Cardiac muscle cell (in vitro differentiated cells and primary cell): ENCODE measurements at regions not wholly inside any gene's neighbourhood (a gene's known extent, or its start where the extent isn't known, plus 50 kb on each side); places are given as distances from the start of the nearest gene placed in this dataset.

Experiments used
- DNase-seq, 2 donors: peaks; one replicate each; pipeline versions ENCODE4 v3.0.0 to v3.0.0-alpha.2; 2010 to 2017; ENCODE audit warnings: low read depth in 1 of 2, low spot score in 1 of 2
- H3K27ac ChIP-seq: fragments of 200-600 bp; sonication (generic); 2 replicates; pipeline ENCODE4 v1.5.1; 2016
- H3K27me3 ChIP-seq: fragments of 200-600 bp; sonication (generic); 2 replicates; pipeline ENCODE4 v1.6.0; 2016; ENCODE audit warnings: control low read depth
- H3K36me3 ChIP-seq: fragments of 200-600 bp; sonication (generic); 2 replicates; pipeline ENCODE4 v1.5.1; 2016; ENCODE audit warnings: control low read depth
- H3K4me1 ChIP-seq: fragments of 200-600 bp; sonication (generic); 2 replicates; pipeline ENCODE4 v1.8.1; 2017; ENCODE audit warnings: low read depth, mild to moderate bottlenecking, mixed run types
- H3K4me3 ChIP-seq: fragments of 200-600 bp; sonication (generic); 2 replicates; pipeline ENCODE4 v1.5.1; 2016; ENCODE audit warnings: mild to moderate bottlenecking
- H3K9me3 ChIP-seq: fragments of 200-600 bp; sonication (generic); 2 replicates; pipeline ENCODE4 v1.5.1; 2017; ENCODE audit warnings: low read depth, mild to moderate bottlenecking, control low read depth
- TF ChIP-seq, protein P1 (sequence below): IDR thresholded peaks from 2 replicates; pipeline ENCODE4 v1.5.1; 2012; ENCODE audit warnings: low read depth, mild to moderate bottlenecking, low read length

DNA sequence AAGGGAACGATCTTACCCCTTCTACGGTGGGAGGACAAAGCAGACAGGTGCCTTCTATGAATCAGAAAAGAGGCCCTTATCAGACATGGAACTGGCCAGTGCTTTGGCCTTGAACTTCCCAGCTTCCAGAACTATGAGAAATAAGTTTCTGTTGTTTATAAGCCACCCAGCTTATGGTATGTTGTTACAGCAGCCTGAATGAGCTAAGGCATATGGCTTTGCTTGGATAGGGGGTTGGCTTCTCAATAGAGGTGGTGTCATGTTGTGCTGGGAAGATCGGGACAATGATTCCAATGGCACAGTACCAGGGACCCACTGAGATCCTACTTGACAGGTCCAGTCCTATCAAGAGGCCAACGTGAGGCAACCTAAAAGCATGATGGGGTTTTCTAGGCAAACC is 183.4 kb upstream of the BMPER start:
- H3K4me3 ChIP-seq, result no peak overlapping the region
- no peak for DNase-seq
- no peaks in the 10 kb centered on the region for H3K9me3 ChIP-seq
- no peaks in the 10 kb centered on the region for H3K27me3 ChIP-seq
- TF ChIP-seq, protein P1, sequence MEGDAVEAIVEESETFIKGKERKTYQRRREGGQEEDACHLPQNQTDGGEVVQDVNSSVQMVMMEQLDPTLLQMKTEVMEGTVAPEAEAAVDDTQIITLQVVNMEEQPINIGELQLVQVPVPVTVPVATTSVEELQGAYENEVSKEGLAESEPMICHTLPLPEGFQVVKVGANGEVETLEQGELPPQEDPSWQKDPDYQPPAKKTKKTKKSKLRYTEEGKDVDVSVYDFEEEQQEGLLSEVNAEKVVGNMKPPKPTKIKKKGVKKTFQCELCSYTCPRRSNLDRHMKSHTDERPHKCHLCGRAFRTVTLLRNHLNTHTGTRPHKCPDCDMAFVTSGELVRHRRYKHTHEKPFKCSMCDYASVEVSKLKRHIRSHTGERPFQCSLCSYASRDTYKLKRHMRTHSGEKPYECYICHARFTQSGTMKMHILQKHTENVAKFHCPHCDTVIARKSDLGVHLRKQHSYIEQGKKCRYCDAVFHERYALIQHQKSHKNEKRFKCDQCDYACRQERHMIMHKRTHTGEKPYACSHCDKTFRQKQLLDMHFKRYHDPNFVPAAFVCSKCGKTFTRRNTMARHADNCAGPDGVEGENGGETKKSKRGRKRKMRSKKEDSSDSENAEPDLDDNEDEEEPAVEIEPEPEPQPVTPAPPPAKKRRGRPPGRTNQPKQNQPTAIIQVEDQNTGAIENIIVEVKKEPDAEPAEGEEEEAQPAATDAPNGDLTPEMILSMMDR, result no peak
- no peaks in the 10 kb centered on the region for H3K36me3 ChIP-seq
- peak overlapping the region; percentile 92 for H3K27ac ChIP-seq
- peaks cover 69% of the 10 kb centered on the region for H3K4me1 ChIP-seq

DNA sequence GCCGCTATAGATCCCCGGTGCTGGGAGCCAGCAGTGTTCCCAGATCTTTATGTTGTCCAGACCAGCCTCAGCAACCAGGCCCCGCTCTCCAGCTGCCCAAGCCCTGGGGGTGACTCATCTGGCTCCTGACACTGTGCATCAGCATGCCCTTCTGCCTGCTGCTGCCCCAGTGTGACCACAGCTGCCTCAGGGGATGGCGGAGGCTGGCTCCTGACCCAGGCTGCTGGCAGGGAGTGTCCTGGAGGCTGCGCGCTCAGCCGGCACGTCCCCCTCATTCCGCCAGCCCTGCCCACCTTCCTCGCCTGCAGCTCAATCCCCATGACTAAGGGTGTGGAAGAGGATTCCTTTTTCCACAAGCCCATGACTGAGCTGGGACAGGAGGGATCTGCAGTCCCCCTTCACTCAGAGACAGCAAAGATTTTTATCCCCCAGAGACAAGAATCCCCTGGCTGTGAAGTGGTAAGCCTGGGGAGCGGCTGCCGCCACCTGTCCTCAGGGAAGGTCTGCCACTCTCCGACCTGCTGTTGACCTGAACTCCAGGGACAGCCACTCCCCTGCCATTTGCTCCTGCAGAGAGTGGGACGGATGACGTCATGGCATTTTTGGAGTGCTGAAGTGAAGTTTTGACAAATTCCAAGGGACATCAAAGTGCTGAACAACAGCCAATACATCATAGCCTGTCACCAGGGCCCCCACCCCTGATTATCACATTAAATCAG is 182.8 kb upstream of the BMPER start:
- Histone ChIP-seq H3K27ac (peak overlapping the region; percentile 92), H3K4me3 (no peak overlapping the region), H3K4me1 (peaks cover 68% of the 10 kb centered on the region), H3K36me3 (no peaks in the 10 kb centered on the region), H3K9me3 (no peaks in the 10 kb centered on the region), H3K27me3 (no peaks in the 10 kb centered on the region)
- TF ChIP-seq, protein P1, result no peak
- peak; percentile 84 to 91 for DNase-seq

DNA sequence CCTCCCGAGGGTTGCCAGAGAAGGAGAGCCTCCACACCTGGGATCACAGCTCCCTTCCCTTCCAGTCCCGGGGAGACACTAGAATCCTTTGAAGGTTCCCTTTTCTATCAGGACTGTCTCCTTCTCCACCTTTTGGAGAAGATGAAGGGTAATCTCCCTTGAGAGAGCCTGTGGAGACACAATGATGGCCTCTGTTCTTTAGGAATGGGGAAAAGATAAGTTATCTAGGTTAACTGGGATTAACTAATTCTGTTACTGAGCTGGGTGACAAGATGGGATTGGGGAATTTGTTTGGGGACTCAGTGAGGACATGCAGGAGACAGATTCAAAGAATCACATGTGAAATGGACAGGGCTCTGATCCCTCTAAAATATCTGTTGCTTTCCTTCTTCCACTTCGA is 181.1 kb upstream of the BMPER start:
- no peak for DNase-seq
- Histone ChIP-seq H3K4me3 (no peak overlapping the region), H3K9me3 (no peaks in the 10 kb centered on the region), H3K27me3 (no peaks in the 10 kb centered on the region), H3K4me1 (peaks cover 77% of the 10 kb centered on the region), H3K36me3 (no peaks in the 10 kb centered on the region), H3K27ac (peak overlapping the region; percentile 92)
- TF ChIP-seq, protein P1, result no peak

DNA sequence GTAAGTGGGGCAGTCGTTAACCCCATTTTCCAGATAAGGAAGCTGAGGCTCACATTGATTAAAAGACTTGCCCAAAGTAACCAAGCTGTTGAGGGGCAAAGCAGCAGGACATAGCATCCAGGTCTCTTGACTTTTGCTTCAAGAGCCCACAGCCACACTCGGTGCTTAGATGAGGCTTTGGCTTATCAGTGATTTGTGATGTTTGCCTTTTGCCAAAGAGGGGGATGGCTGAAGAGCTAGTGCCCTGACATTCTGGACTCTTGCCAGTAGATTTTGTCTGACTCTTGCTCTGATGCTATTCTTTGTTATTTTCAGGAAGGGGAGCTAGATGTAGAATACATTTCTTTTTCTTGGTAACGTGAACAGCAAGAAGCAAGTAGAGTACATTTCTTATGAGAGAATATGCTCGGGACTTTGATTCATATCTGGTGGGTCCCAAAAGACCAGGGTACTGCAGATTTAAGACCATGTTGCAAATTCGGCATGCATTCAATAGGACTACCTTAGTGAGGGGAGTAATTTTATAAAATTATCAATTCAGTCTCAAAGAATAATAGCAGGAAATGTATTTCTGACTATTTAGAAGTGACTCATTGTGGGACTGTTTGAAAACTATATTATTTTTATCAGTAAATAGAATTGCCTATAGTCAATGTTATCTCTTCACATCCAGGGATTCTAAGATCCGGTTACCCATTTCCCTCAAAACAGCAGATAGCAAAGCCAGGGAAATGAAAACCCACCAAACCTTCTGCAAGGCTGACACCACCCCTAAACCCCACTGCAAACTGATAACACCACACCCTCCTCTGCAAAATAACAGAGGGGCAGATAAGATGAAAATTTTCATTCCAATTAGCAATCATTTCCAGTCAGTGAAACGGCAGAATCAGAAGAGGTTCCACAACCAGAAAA is 180.0 kb upstream of the BMPER start:
- Histone ChIP-seq H3K27me3 (no peaks in the 10 kb centered on the region), H3K9me3 (no peaks in the 10 kb centered on the region), H3K4me3 (no peak overlapping the region), H3K36me3 (no peaks in the 10 kb centered on the region), H3K4me1 (peaks cover 85% of the 10 kb centered on the region), H3K27ac (peak overlapping the region; percentile 11)
- TF ChIP-seq, protein P1, result no peak
- DNase-seq, result peak; percentile 39 to 53

DNA sequence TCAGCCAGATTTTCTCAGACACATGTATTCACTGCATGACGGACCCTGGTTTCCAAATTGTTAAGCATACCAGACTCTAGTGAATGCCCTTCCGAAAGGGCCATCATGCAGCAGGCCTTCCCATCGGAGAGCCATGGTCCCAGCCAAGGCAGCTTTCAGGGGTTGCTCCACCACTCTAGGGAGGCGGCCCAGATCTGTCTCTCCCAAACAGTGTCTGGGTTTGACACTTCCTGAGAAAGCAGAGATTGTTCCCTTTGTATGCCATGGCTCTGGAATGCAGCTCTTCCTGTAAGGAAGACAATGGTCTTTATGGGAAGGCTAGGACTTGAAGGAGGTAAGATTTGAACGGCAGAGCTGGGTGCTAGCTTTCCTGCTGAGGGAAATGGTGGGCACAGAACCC is 178.8 kb upstream of the BMPER start:
- Histone ChIP-seq H3K9me3 (no peaks in the 10 kb centered on the region), H3K27ac (peak overlapping the region; percentile 62), H3K4me3 (no peak overlapping the region), H3K36me3 (no peaks in the 10 kb centered on the region), H3K27me3 (no peaks in the 10 kb centered on the region), H3K4me1 (peaks cover 79% of the 10 kb centered on the region)
- TF ChIP-seq, protein P1, result no peak
- peak in 1 of 2 donors; percentile 36 for DNase-seq
